GM19463 (cell line): ENCODE measurements at regions not wholly inside any gene's neighbourhood (a gene's known extent, or its start where the extent isn't known, plus 50 kb on each side); places are given as distances from the start of the nearest gene placed in this dataset.
A peak's percentile ranks its signal among the peaks of the same experiment; 100 is the strongest.
"Not testable (repeated sequence)": the region's sequence is repeated elsewhere in the genome, so short reads cannot be mapped to it uniquely, and the experiment has no call there.

Experiments
- ATAC-seq: cut with Tn5 transposase; IDR thresholded peaks from one replicate; pipeline ENCODE4 v1.9.1; 2021; ENCODE audit warnings: mild to moderate bottlenecking, moderate library complexity; ENCODE audit not compliant: unreplicated experiment

DNA sequence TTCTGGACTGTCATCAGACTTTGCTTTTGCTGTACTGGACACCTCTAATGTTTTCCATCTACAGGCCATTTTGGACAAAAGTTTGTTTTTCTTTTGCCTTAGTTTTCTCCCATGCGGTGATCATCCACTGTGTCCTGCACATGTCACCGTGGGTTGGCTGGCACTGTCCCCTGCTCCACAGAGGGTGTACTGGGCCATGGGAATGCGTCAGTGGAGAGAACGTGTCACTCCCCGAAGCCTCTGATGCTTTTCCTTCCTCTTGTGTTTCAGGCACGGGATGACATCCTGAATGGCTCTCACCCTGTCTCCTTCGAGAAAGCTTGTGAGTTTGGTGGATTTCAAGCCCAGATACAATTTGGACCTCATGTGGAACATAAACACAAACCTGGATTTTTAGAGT lies 385.0 kb upstream of the TPM1 start:
- ATAC-seq, result not testable (repeated sequence)

DNA sequence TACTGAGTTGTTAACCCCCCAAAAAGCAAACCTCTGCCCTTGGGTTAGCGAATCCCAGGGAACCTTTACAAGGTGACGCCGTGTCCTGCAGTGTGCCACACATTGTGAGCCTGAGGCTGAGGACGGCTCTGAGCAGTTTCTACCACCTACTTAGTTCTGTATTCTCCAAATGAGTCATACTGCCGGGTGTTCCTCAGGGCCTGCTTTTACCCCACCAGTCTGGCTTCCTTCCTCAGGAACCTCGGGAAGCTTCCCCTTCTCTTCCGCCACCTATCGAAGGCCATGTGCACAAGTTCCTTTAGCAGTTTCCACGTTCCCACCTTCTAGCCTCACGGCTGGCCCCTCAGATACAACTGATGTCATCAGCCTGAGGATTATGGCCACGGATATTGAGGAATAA lies 384.0 kb upstream of the TPM1 start:
- peak; percentile 66 for ATAC-seq

DNA sequence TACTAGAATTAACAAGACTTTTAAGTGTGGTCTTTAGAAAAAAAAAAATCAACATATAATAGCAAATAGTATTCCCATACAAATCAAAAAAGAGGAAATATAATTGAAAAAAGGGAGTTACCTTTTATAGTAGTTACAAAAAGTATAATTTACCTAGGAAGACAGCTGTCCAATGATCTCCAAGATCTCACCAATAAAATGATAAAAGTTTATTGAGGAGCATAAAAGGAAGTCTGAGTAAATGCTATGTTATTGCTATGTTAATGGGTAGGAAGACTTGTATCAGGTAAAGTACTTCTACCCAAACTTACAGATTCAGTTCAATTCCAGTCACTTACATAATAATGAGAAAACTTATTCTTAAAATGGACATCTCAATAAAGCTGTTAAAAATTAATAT lies 379.0 kb upstream of the TPM1 start:
- no peak for ATAC-seq

DNA sequence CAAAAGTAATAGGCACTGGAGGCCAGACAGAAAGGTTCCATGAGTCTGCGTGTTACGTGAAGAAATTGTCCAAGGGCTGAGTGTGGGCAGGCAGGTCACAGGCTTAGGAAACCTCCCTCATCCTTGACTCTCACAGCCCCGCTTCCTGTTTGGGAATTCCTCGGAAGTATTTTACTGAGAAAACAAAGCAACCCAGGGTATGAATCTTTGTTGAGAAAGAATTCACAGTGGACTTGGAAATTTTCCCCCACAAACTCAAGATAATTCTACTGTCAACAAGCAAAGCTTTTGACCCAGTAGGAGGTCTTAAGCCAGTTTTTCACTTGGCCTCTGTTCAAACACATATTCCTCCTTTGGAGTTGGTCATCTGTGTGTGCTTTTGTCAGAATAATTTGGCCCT lies 377.1 kb upstream of the TPM1 start:
- no peak for ATAC-seq

DNA sequence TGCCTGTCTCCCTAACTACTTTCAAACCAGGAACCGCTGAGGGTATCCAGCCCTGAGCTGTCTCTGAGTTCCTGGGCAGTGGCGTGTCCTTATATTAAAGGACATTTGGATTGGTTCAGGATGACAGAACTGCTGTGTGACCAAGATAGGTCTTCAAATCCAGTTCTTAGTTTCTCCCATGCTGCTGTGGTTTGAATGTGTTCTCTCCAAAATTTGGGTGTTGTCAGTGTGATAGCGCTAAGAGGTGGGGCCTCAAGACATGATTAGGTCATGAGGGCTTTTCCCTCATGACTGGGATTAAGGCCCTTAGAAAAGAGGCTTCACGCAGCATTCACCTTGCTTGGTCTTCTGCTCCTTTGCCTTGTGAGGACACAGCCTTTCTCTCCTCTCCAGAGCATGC lies 376.5 kb upstream of the TPM1 start:
- ATAC-seq, result no peak

DNA sequence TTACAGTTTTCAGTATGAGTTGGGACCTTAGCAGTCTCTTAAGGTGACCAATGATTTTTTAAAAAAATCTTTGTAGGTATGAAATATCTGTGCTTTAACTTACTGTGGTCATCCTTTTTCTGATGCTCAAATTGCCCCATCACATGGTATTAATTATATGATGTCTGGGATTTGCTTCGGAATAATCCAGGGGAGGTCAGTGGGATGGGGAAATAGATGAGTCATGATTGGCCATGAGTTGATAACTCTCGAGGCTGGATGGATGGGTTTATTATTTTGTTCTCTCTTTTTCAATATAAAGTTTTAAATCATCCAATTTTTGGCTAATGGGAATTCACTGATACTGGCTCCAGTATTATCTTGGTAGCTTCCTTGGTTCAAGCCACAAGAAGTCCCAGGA lies 370.3 kb upstream of the TPM1 start:
- ATAC-seq, result no peak

- no peak for ATAC-seq
Measured at GRCh38 chr15:62676891-62677290, 365.7 kb upstream of the TPM1 start.

DNA sequence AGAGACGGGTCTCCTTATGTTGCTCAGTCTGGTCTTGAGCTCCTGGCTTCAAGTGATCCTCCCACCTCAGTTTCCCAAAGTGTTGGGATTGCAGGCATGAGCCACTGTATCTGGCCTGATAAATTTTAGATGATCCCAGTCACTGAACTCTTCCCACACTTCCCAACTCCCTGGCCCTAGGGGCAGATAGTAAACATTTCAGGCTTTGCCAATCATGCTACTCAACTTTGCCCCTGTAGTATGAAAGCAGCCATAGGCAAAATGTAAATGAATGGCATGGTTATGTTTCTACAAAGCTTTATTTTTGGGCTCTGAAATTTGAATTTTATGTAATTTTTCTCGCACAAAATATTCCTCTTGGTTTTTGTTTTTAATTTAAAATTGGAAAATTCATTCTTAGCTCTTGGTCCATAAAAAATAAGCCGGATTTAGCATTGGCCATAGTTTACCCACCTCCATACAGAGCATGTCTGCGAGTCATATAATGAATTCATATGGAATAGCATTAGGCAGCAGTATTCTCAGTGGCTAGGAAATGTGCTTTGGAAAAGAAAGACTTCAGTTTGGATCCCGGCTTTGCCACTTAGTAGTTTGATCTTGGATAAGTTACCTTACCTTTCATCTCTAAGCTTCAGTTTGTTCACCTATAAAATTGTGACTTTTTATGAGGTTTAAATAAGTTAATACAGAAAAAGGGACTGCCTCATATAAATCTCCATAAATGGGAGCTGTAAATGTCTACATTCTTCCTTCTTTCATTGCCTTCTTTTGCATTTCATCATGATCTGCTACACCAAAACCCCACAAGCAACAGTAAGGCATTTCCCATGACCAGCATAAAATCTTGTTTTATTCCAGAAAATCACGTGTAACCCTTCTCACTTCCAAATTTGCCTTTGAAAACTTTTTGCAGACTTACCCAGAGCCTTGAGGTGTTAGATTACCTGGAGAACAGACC lies 360.3 kb upstream of the TPM1 start:
- ATAC-seq, result no peak

DNA sequence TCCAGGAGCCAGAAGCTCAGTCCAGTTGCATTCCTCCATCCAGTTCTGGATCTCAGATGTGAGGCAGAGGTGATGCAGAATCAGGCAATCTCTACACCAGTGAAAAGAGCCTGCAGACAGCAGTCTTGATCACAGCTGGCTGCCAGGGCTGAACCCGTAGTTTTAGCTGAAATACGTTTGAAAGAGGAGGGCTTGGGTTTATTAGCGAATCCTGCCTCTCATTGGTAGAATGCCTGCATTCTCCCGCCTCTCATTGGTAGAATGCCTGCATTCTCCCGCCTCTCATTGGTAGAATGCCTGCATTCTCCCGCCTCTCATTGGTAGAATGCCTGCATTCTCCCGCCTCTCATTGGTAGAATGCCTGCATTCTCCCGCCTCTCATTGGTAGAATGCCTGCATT lies 359.4 kb upstream of the TPM1 start:
- not testable (repeated sequence) for ATAC-seq

- ATAC-seq, result no peak
Measured at GRCh38 chr15:62684123-62684808, 358.3 kb upstream of the TPM1 start.

- ATAC-seq, result no peak
Measured at GRCh38 chr15:62691008-62691407, 351.5 kb upstream of the TPM1 start.

GRCh38 chr15:62697636-62698035 lies 344.9 kb upstream of the TPM1 start:
- ATAC-seq, result no peak

GRCh38 chr15:62698646-62699045 lies 343.9 kb upstream of the TPM1 start:
- no peak for ATAC-seq

DNA sequence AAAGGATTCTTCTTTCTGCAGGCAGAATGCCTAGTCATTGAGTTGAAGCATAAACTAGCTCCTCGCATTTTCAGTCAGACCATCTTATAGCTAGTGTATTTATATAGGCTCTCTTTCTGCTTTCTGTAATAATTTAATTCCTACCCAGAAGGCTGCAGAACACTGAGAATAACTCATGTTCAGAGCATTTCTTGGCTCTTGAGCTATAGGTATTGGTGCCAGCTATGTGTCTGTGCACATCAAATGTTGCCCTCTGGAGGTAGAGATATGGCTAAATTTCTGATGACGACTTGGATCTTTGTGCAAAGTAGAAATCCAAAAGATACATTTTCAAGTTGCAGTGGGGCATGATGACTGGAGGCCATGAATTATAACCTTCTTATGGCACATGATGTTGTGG lies 336.2 kb upstream of the TPM1 start:
- no peak for ATAC-seq

DNA sequence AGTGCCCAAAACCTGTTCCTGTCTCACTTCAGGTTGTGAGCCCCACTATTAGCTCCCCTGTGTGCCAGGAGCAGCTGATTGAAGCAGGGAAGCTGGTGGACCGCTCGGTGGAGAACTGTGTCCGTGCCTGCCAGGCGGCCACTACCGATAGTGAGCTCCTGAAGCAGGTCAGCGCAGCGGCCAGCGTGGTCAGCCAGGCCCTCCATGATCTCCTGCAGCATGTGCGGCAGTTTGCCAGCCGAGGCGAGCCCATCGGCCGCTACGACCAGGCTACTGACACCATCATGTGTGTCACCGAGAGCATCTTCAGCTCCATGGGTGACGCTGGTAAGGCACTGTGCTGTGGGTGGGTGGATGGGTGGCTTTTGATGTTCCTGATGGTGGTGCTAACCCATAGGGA lies 334.1 kb upstream of the TPM1 start:
- no peak for ATAC-seq

- no peak for ATAC-seq
Measured at GRCh38 chr15:62709261-62709660, 333.3 kb upstream of the TPM1 start.

- no peak for ATAC-seq
Measured at GRCh38 chr15:62711691-62712454, 330.7 kb upstream of the TPM1 start.

- no peak for ATAC-seq
Measured at GRCh38 chr15:62712455-62712839, 330.1 kb upstream of the TPM1 start.

GRCh38 chr15:62715946-62716345 lies 326.6 kb upstream of the TPM1 start:
- ATAC-seq, result no peak

GRCh38 chr15:62717496-62717895 lies 325.1 kb upstream of the TPM1 start:
- ATAC-seq, result no peak

GRCh38 chr15:62719316-62719715 lies 323.2 kb upstream of the TPM1 start:
- no peak for ATAC-seq

DNA sequence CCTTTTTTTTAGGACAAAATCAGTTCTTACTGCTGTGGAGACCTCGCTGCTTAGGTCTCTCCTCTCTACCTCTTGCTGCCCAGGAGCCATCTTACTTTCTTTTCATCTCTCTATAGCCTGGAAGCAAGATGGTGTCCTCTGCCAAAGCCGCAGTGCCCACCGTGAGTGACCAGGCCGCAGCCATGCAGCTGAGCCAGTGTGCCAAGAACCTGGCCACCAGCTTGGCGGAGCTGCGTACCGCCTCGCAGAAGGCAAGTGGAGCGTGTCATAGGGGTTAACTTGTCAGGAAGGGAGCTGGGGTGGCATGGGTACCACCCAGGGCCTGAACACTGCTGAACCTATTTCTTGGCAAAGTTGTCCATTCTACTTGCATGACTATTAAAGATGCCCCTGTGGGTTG lies 320.3 kb upstream of the TPM1 start:
- ATAC-seq, result no peak
